B cell (primary cell): ENCODE measurements at regions not wholly inside any gene's neighbourhood (a gene's known extent, or its start where the extent isn't known, plus 50 kb on each side); places are given as distances from the start of the nearest gene placed in this dataset.

Experiments
- EZH2 ChIP-seq: IDR thresholded peaks from 2 replicates; pipeline ENCODE4 v1.6.1; 2012; ENCODE audit warnings: borderline replicate concordance, low read depth, mild to moderate bottlenecking, moderate library complexity, low read length; ENCODE audit not compliant: insufficient read depth, poor library complexity, severe bottlenecking
- TF ChIP-seq, protein P1 (sequence below): fragments of 200-600 bp; IDR thresholded peaks from one replicate; pipeline ENCODE4 v1.8.0; 2022; ENCODE audit warnings: antibody characterized with exemption, mild to moderate bottlenecking

DNA sequence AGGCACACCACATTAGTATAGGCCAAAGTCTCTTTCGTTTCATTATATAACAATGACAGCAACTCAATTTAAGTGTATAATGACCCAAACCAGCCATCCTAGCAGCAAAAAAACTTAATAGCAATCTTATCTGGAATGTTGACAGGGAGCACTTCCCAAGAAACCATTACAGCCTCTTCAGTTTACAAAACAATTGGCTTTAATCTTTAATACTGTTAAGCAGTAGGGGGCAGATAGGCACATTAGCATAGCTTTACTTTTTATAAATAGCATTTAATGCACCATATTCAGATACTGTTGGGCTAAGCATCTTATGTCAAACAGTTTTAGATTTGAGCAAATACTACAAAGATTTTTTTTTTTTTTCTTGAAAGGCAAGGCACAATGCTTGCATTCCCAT lies 193.3 kb upstream of the MAP3K7 start:
- no peak for TF ChIP-seq EZH2
- TF ChIP-seq, protein P1, sequence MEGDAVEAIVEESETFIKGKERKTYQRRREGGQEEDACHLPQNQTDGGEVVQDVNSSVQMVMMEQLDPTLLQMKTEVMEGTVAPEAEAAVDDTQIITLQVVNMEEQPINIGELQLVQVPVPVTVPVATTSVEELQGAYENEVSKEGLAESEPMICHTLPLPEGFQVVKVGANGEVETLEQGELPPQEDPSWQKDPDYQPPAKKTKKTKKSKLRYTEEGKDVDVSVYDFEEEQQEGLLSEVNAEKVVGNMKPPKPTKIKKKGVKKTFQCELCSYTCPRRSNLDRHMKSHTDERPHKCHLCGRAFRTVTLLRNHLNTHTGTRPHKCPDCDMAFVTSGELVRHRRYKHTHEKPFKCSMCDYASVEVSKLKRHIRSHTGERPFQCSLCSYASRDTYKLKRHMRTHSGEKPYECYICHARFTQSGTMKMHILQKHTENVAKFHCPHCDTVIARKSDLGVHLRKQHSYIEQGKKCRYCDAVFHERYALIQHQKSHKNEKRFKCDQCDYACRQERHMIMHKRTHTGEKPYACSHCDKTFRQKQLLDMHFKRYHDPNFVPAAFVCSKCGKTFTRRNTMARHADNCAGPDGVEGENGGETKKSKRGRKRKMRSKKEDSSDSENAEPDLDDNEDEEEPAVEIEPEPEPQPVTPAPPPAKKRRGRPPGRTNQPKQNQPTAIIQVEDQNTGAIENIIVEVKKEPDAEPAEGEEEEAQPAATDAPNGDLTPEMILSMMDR = no peak
